ENCODE measurements at regions not wholly inside any gene's neighbourhood (a gene's known extent, or its start where the extent isn't known, plus 50 kb on each side); places are given as distances from the start of the nearest gene placed in this dataset.
"Not testable (repeated sequence)": the region's sequence is repeated elsewhere in the genome, so short reads cannot be mapped to it uniquely, and the experiment has no call there.

DNA sequence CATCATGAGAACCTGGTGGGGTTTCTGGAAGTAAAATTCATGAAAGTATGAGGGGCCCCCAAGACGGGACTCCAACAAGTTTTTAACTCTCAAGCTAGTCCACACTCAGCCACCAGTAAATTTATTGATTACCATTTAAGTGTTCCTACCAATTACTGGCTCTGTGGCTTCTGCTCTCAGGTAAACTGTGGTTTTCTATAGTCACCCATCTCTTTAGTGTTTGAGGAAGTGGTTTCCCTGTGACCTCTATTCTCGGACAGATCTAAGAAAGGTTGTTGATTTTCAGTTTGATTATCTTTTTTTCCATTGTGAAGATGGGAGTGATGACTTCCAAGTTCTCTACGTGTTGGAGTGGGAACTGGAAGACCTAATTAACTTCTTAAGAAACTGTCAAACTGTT, 869.6 kb downstream of the CDY1 start:
- DNase-seq: not testable (repeated sequence)

DNA sequence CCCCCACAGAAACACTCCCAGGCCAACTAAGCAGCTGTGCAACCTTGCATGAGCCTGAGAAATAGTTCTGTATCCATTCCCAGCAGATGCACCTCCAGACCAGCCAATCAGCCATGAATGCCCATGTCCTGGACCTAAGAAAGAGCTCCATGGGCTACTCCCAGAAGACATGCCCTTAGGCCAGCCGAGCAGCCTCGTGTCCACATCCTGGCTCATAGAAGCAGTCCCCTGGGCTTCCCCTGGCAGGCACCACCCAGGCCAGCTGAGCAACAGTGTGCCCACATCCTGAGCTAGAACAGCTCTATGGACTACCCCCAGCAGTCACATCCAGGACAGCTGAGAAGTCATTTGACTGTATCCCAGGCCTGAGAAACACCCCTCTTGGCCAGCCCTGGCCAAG, 899.5 kb downstream of the CDY1 start:
- DNase-seq: not testable (repeated sequence)

DNA sequence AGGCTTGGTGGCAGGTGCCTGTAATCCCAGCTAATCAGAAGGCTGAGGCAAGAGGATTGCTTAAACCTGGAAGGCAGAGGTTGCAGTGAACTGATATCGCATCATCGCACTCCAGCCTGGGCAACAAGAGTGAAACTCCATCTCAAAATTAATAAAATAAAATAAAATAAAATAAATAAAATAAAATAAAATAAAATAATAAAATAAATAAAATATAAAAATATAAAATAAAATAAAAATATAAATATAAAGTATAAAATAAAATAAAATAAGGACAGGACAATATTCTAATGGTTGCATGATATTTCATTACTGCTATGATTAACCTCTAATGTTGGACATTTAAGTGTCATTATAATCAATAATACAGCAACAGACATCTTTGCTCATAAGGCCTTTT, 933.1 kb downstream of the CDY1 start:
- DNase-seq: no peak

DNA sequence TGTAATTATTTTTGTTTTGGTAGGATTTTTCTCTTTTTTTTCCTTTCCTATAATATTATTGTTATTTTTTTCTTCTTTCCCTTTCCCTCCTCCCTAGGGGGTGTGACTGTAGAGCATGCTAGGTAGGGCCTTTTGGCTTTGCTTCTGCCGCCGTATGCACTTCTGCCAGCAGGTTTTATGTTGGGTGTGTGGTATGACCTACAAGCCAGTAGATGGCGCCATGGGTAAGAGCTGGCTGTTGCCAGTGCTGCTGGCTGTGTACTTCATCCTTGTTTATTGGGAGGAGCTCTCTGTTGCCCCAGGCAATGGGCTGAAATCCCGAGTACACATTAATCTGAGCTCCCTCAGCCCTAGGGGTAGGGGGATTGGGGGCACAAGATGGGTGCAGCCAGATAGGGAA, 941.1 kb downstream of the CDY1 start:
- DNase-seq: peak in 4 of 56 donors; percentile 0
